Central memory CD8-positive, alpha-beta T cell (primary cell): ENCODE measurements at regions not wholly inside any gene's neighbourhood (a gene's known extent, or its start where the extent isn't known, plus 50 kb on each side); places are given as distances from the start of the nearest gene placed in this dataset.

ENCODE experiments used
- ATAC-seq: fragments of 150-1000 bp; cut with Tn5 transposase; replicated peaks from 2 replicates; pipeline ENCODE4 v1.10.0; 2022; ENCODE audit warnings: mild to moderate bottlenecking, moderate FRiP score, moderate number of reproducible peaks; ENCODE audit not compliant: poor library complexity, severe bottlenecking; ENCODE audit errors: extremely low read depth
- DNase-seq, 2 donors: peaks; one replicate each; pipeline ENCODE4 v3.0.0; 2021; ENCODE audit warnings: low spot score in 2 of 2
- H3K27ac Mint-ChIP-seq: one replicate; pipeline ENCODE4 v1.8.0; 2022; ENCODE audit warnings: low read depth, mild to moderate bottlenecking, moderate library complexity, mixed read lengths
- H3K27me3 Mint-ChIP-seq: one replicate; pipeline ENCODE4 v1.8.0; 2022; ENCODE audit warnings: mixed read lengths
- H3K36me3 Mint-ChIP-seq: one replicate; pipeline ENCODE4 v1.8.0; 2022; ENCODE audit warnings: mild to moderate bottlenecking, moderate library complexity, mixed read lengths; ENCODE audit not compliant: insufficient read depth
- H3K4me1 Mint-ChIP-seq: one replicate; pipeline ENCODE4 v1.8.0; 2022; ENCODE audit warnings: mixed read lengths
- H3K4me3 Mint-ChIP-seq: one replicate; pipeline ENCODE4 v1.8.0; 2022; ENCODE audit warnings: mild to moderate bottlenecking, moderate library complexity, mixed read lengths
- H3K9me3 Mint-ChIP-seq: one replicate; pipeline ENCODE4 v1.8.0; 2022; ENCODE audit warnings: mixed read lengths

- ATAC-seq, result no peak
- Mint-ChIP-seq H3K36me3 (no peaks in the 10 kb centered on the region), H3K4me1 (no peaks in the 10 kb centered on the region), H3K4me3 (no peak overlapping the region), H3K27me3 (no peaks in the 10 kb centered on the region), H3K9me3 (no peaks in the 10 kb centered on the region), H3K27ac (no peak overlapping the region)
- no peak for DNase-seq
These were observed 126.9 kb upstream of the VEGFC start for GRCh38 chr4:176919631-176920030.

- Mint-ChIP-seq H3K9me3 (no peaks in the 10 kb centered on the region), H3K27ac (no peak overlapping the region), H3K36me3 (no peaks in the 10 kb centered on the region), H3K27me3 (no peaks in the 10 kb centered on the region), H3K4me1 (no peaks in the 10 kb centered on the region), H3K4me3 (no peak overlapping the region)
- no peak for DNase-seq
- no peak for ATAC-seq
These were observed 128.0 kb upstream of the VEGFC start for GRCh38 chr4:176920694-176921093.

- Mint-ChIP-seq H3K36me3 (no peaks in the 10 kb centered on the region), H3K27ac (no peak overlapping the region), H3K4me3 (no peak overlapping the region), H3K9me3 (no peaks in the 10 kb centered on the region), H3K4me1 (no peaks in the 10 kb centered on the region), H3K27me3 (no peaks in the 10 kb centered on the region)
- ATAC-seq, result no peak
- DNase-seq, result no peak
These were observed 128.5 kb upstream of the VEGFC start for GRCh38 chr4:176921256-176921655.

DNA sequence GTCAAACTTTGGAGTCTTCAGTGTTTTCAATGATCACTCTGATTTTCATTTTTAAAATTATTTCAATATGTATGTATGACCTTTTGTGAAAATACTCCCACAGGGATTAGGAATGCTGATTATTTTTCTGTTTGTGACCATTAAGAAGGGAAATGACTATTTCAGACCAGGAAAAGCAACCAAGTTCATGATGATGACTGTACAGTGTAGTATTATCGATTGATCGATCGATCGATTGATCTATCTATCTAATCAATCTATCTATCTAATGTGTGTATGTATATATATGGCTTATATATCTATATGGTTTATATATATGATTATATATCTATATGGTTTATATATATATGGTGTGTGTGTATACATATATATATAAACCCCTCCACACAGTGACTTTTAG lies 131.5 kb upstream of the VEGFC start:
- H3K27me3 Mint-ChIP-seq, result no peaks in the 10 kb centered on the region
- DNase-seq, result no peak
- no peaks in the 10 kb centered on the region for H3K36me3 Mint-ChIP-seq

DNA sequence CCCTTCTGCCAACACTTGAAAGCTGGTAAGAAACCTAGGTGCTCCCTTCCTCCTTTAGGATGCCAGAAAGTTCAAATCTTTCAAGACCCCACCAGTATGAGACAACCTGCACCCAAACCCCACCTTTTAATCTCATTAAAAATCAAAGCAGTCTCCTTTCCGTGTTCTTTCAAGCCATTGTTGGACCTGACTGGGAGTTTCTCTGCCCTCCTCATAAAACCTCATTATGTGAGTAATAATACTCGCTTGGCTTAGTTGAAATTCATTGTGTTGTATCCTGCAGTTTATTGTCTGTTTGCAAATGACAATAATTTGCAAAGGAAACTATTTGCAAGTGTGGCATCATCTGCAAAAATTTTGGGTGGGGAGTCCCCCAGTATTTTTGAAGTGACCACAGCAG lies 133.2 kb upstream of the VEGFC start:
- ATAC-seq (no peak), DNase-seq (no peak)
- no peak overlapping the region for H3K4me3 Mint-ChIP-seq
- no peaks in the 10 kb centered on the region for H3K4me1 Mint-ChIP-seq
- no peak overlapping the region for H3K27ac Mint-ChIP-seq
- H3K9me3 Mint-ChIP-seq, result no peaks in the 10 kb centered on the region
- no peaks in the 10 kb centered on the region for H3K27me3 Mint-ChIP-seq
- H3K36me3 Mint-ChIP-seq, result no peaks in the 10 kb centered on the region

More for the DNA sequence above, 131.5 kb upstream of the VEGFC start:
- no peak overlapping the region for H3K4me3 Mint-ChIP-seq
- no peak overlapping the region for H3K27ac Mint-ChIP-seq
- H3K4me1 Mint-ChIP-seq, result no peaks in the 10 kb centered on the region
- H3K9me3 Mint-ChIP-seq, result no peaks in the 10 kb centered on the region
- ATAC-seq, result no peak

DNA sequence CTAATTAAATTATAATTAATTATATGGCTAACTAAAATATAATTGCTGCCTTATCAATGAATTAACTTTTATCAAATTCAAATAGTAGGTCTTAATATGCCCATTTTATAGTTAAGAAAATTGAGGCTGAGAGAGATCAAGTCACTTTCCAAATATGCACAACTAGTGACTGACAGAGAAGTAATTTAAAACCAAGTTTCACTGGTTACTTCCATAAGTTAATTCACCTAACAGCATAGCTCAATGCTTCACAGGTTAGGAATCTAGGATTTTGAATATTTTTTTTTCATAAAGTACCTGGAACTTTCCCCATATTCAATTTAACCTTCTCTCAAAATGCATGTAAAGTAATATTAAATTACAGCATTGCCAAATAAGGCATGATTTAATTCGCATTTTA lies 134.4 kb upstream of the VEGFC start:
- Mint-ChIP-seq H3K36me3 (no peaks in the 10 kb centered on the region), H3K27ac (no peak overlapping the region), H3K9me3 (no peaks in the 10 kb centered on the region), H3K27me3 (no peaks in the 10 kb centered on the region), H3K4me1 (no peaks in the 10 kb centered on the region), H3K4me3 (no peak overlapping the region)
- DNase-seq (no peak), ATAC-seq (no peak)

DNA sequence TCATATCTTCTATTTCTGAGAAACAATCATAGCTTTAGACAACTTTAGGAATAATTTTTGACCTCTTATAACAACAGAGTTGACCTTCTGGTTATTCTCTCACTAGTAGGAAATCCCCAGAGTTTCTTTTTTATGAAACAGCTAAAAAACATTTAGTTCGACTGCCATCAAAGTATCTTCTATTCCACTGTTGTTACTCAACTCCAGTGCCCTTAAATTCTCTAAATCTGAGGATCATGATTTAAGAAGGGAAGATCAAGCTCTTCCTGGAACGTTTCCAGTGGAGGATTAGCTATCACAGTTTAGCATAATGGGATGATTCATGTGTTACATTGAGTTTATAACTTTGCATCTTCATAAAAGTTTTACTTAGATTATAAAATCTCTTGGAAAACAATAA lies 134.9 kb upstream of the VEGFC start:
- DNase-seq, result no peak

GRCh38 chr4:176939445-176939844 lies 146.7 kb upstream of the VEGFC start:
- no peaks in the 10 kb centered on the region for H3K4me1 Mint-ChIP-seq
- no peak for DNase-seq
- no peak overlapping the region for H3K27ac Mint-ChIP-seq
- no peaks in the 10 kb centered on the region for H3K36me3 Mint-ChIP-seq
- peaks cover 5% of the 10 kb centered on the region for H3K9me3 Mint-ChIP-seq
- H3K4me3 Mint-ChIP-seq, result no peak overlapping the region
- no peaks in the 10 kb centered on the region for H3K27me3 Mint-ChIP-seq
- no peak for ATAC-seq

More for the DNA sequence above, 134.9 kb upstream of the VEGFC start:
- Mint-ChIP-seq H3K27me3 (no peaks in the 10 kb centered on the region), H3K9me3 (no peaks in the 10 kb centered on the region), H3K4me3 (no peak overlapping the region), H3K27ac (no peak overlapping the region), H3K4me1 (no peaks in the 10 kb centered on the region), H3K36me3 (no peaks in the 10 kb centered on the region)
- ATAC-seq, result no peak

DNA sequence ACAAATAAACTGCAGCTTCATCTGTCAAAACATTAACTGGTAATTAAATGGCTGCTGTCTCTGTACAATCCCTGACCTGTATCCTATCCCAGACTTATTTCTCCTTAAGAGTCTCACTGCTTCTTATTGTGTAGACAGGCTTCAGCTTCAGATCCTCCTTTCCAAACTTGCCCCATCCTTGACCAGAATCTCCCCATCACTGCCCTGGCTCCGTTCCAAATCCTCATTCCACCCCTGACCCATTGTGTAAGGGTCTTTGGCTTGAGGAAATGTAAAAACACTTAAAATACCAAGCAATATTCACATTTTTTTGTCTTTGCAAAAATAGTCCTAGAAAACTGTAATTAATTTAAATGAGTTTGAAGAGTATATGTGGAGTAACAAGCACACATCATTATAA lies 152.6 kb upstream of the VEGFC start:
- no peaks in the 10 kb centered on the region for H3K4me1 Mint-ChIP-seq
- no peaks in the 10 kb centered on the region for H3K36me3 Mint-ChIP-seq
- DNase-seq (no peak), ATAC-seq (no peak)
- H3K4me3 Mint-ChIP-seq, result no peak overlapping the region
- no peak overlapping the region for H3K27ac Mint-ChIP-seq
- no peaks in the 10 kb centered on the region for H3K27me3 Mint-ChIP-seq
- no peaks in the 10 kb centered on the region for H3K9me3 Mint-ChIP-seq

- Mint-ChIP-seq H3K27ac (no peak overlapping the region), H3K4me3 (no peak overlapping the region), H3K36me3 (no peaks in the 10 kb centered on the region), H3K27me3 (no peaks in the 10 kb centered on the region), H3K9me3 (peaks cover 5% of the 10 kb centered on the region), H3K4me1 (no peaks in the 10 kb centered on the region)
- no peak for ATAC-seq
- DNase-seq, result no peak
These were observed 156.3 kb upstream of the VEGFC start for GRCh38 chr4:176949029-176949428.

DNA sequence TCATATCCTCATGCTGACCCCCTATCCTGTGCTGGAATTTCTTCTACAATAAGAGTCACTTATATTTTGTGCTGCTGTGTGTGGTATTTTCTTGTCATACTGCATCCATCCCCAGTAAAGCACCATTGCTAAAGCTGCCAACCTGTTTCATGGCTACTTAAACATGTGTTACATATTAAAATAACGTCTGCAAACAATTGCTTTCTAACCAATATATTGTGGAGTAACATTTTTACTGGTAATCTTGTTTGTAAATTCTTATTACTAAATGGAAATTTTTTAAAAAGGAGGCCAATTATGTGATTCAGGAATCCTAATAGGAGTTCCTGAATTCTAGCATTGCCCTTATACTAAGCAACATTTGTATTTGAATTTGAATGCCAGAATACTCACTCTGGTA lies 160.3 kb upstream of the VEGFC start:
- DNase-seq, result no peak
- Mint-ChIP-seq H3K36me3 (no peaks in the 10 kb centered on the region), H3K27ac (no peak overlapping the region), H3K4me1 (no peaks in the 10 kb centered on the region), H3K9me3 (peaks cover 10% of the 10 kb centered on the region), H3K4me3 (no peak overlapping the region), H3K27me3 (no peaks in the 10 kb centered on the region)
- no peak for ATAC-seq

GRCh38 chr4:176957353-176958118 lies 164.8 kb upstream of the VEGFC start:
- Mint-ChIP-seq H3K27ac (no peak overlapping the region), H3K9me3 (peaks cover 5% of the 10 kb centered on the region), H3K36me3 (no peaks in the 10 kb centered on the region), H3K4me3 (no peak overlapping the region), H3K27me3 (no peaks in the 10 kb centered on the region), H3K4me1 (no peaks in the 10 kb centered on the region)
- DNase-seq, result no peak
- no peak for ATAC-seq

GRCh38 chr4:176959980-176960379 lies 167.3 kb upstream of the VEGFC start:
- Mint-ChIP-seq H3K4me3 (no peak overlapping the region), H3K36me3 (no peaks in the 10 kb centered on the region), H3K9me3 (peaks cover 8% of the 10 kb centered on the region), H3K4me1 (no peaks in the 10 kb centered on the region), H3K27me3 (no peaks in the 10 kb centered on the region), H3K27ac (no peak overlapping the region)
- no peak for ATAC-seq
- no peak for DNase-seq
